Caki2 (cell line): ENCODE measurements at regions not wholly inside any gene's neighbourhood (a gene's known extent, or its start where the extent isn't known, plus 50 kb on each side); places are given as distances from the start of the nearest gene placed in this dataset.
"Not testable (repeated sequence)": the region's sequence is repeated elsewhere in the genome, so short reads cannot be mapped to it uniquely, and the experiment has no call there.

Experiments used
- DNase-seq: peaks from one replicate; pipeline ENCODE4 v3.0.0-alpha.2; 2015; ENCODE audit warnings: low read depth
- in situ Hi-C: cut with HindIII; loops from 2 replicates; pipeline ENCODE4 v1.10.0; 2016; ENCODE audit warnings: low sequenced_read_pairs, low pct_unique_long_range_greater_than_20kb, mixed read lengths

GRCh38 chr12:131557078-131557709 is 153.7 kb upstream of the SFSWAP start:
- DNase-seq, result no peak
- in situ Hi-C loops, result no loop called here

- peak; percentile 28 for DNase-seq
- in situ Hi-C loops, result no loop called here
These were observed 151.1 kb upstream of the SFSWAP start for GRCh38 chr12:131559517-131560516.

- in situ Hi-C loops, result no loop called here
- DNase-seq, result no peak
These were observed 149.8 kb upstream of the SFSWAP start for GRCh38 chr12:131561051-131561450.

- no peak for DNase-seq
- in situ Hi-C loops, result no loop called here
These were observed 148.8 kb upstream of the SFSWAP start for GRCh38 chr12:131561891-131562684.

- DNase-seq, in situ Hi-C loops: not testable (repeated sequence)
These were observed 146.7 kb upstream of the SFSWAP start for GRCh38 chr12:131564138-131564727.

GRCh38 chr12:131564845-131565244 is 146.0 kb upstream of the SFSWAP start:
- no peak for DNase-seq
- in situ Hi-C loops, result no loop called here

- no peak for DNase-seq
- in situ Hi-C loops, result no loop called here
These were observed 145.4 kb upstream of the SFSWAP start for GRCh38 chr12:131565267-131566015.

- DNase-seq, result no peak
- in situ Hi-C loops, result no loop called here
These were observed 142.6 kb upstream of the SFSWAP start for GRCh38 chr12:131568336-131568735.

GRCh38 chr12:131570596-131570995 is 140.3 kb upstream of the SFSWAP start:
- in situ Hi-C loops, result no loop called here
- no peak for DNase-seq

GRCh38 chr12:131571827-131572226 is 139.1 kb upstream of the SFSWAP start:
- in situ Hi-C loops, result no loop called here
- DNase-seq, result no peak

GRCh38 chr12:131572626-131573025 is 138.3 kb upstream of the SFSWAP start:
- in situ Hi-C loops, result no loop called here
- no peak for DNase-seq

- no peak for DNase-seq
- in situ Hi-C loops, result no loop called here
These were observed 137.1 kb upstream of the SFSWAP start for GRCh38 chr12:131573631-131574394.

- in situ Hi-C loops, result no loop called here
- no peak for DNase-seq
These were observed 136.5 kb upstream of the SFSWAP start for GRCh38 chr12:131574395-131574771.

- no peak for DNase-seq
These were observed 135.5 kb upstream of the SFSWAP start for GRCh38 chr12:131575371-131575770.

GRCh38 chr12:131576734-131577133 is 134.2 kb upstream of the SFSWAP start:
- DNase-seq, result peak; percentile 19
- in situ Hi-C loops, result not testable (repeated sequence)

More at GRCh38 chr12:131575371-131575770, 135.5 kb upstream of the SFSWAP start:
- in situ Hi-C loops, result no loop called here

- no peak for DNase-seq
- in situ Hi-C loops, result no loop called here
These were observed 133.1 kb upstream of the SFSWAP start for GRCh38 chr12:131577766-131578165.

- DNase-seq, result no peak
- in situ Hi-C loops, result no loop called here
These were observed 131.9 kb upstream of the SFSWAP start for GRCh38 chr12:131578828-131579470.
